Osteoblast (primary cell): ENCODE measurements at regions not wholly inside any gene's neighbourhood (a gene's known extent, or its start where the extent isn't known, plus 50 kb on each side); places are given as distances from the start of the nearest gene placed in this dataset.

Source experiments
- DNase-seq: peaks from one replicate; pipeline ENCODE4 v3.0.0; 2011; ENCODE audit warnings: low spot score, mixed read lengths; ENCODE audit not compliant: insufficient read length; ENCODE audit errors: missing footprints
- H2AFZ ChIP-seq: 2 replicates; pipeline ENCODE4 v1.6.0; 2011; ENCODE audit warnings: mild to moderate bottlenecking, low read length
- H3K27ac ChIP-seq: 2 replicates; pipeline ENCODE4 v1.5.1; 2011; ENCODE audit warnings: mild to moderate bottlenecking, low read depth, low read length, moderate library complexity
- H3K27me3 ChIP-seq: 2 replicates; pipeline ENCODE4 v1.6.0; 2012; ENCODE audit warnings: mild to moderate bottlenecking, control low read depth, inconsistent platforms, low read length, moderate library complexity; ENCODE audit not compliant: insufficient read depth
- H3K36me3 ChIP-seq: 2 replicates; pipeline ENCODE4 v1.5.1; 2011; ENCODE audit warnings: mild to moderate bottlenecking, low read length, control low read depth, moderate library complexity; ENCODE audit not compliant: insufficient read depth
- H3K4me1 ChIP-seq: 2 replicates; pipeline ENCODE4 v1.5.1; 2011; ENCODE audit warnings: mild to moderate bottlenecking, low read length, control low read depth, moderate library complexity; ENCODE audit not compliant: insufficient read depth
- H3K4me2 ChIP-seq: 2 replicates; pipeline ENCODE4 v1.6.0; 2011; ENCODE audit warnings: mild to moderate bottlenecking, low read length; ENCODE audit not compliant: insufficient read depth
- H3K4me3 ChIP-seq: fragments of 200-600 bp; sonication (generic); 3 replicates; pipeline ENCODE4 v1.5.1; 2012; ENCODE audit warnings: mild to moderate bottlenecking, low read length, inconsistent platforms; ENCODE audit not compliant: insufficient read depth
- H3K79me2 ChIP-seq: 2 replicates; pipeline ENCODE4 v1.6.0; 2012; ENCODE audit warnings: mild to moderate bottlenecking, low read length, control low read depth, inconsistent platforms; ENCODE audit not compliant: insufficient read depth
- H3K9me3 ChIP-seq: 2 replicates; pipeline ENCODE4 v1.5.1; 2011; ENCODE audit warnings: low read depth, low read length, control low read depth
- H4K20me1 ChIP-seq: 2 replicates; pipeline ENCODE4 v1.6.0; 2012; ENCODE audit warnings: mild to moderate bottlenecking, low read length, control low read depth; ENCODE audit not compliant: insufficient read depth
- CTCF ChIP-seq: IDR thresholded peaks from 2 replicates; pipeline ENCODE4 v1.5.1; 2011; ENCODE audit warnings: mild to moderate bottlenecking, low read depth, low read length, moderate library complexity; ENCODE audit errors: extremely low read depth

- no peak for DNase-seq
- Histone ChIP-seq H3K4me3 (no peak overlapping the region), H3K27ac (no peak overlapping the region), H3K4me1 (no peaks in the 10 kb centered on the region), H3K36me3 (no peaks in the 10 kb centered on the region), H3K4me2 (no peak overlapping the region), H3K9me3 (peaks cover under 1% of the 10 kb centered on the region), H3K79me2 (no peaks in the 10 kb centered on the region), H3K27me3 (no peaks in the 10 kb centered on the region), H2AFZ (no peak overlapping the region), H4K20me1 (no peaks in the 10 kb centered on the region)
- no peak for TF ChIP-seq CTCF
Observed at GRCh38 chr14:47978871-47979270, 303.5 kb upstream of the MDGA2 start.

GRCh38 chr14:47976139-47976538 lies 300.7 kb upstream of the MDGA2 start:
- H4K20me1 ChIP-seq: no peaks in the 10 kb centered on the region
- no peak for TF ChIP-seq CTCF

GRCh38 chr14:47966076-47966810 lies 290.8 kb upstream of the MDGA2 start:
- TF ChIP-seq CTCF: no peak
- Histone ChIP-seq H2AFZ (no peak overlapping the region), H3K4me3 (no peak overlapping the region), H3K36me3 (no peaks in the 10 kb centered on the region), H3K4me1 (no peaks in the 10 kb centered on the region), H3K4me2 (no peak overlapping the region), H3K79me2 (no peaks in the 10 kb centered on the region), H3K27ac (no peak overlapping the region), H4K20me1 (no peaks in the 10 kb centered on the region), H3K9me3 (no peaks in the 10 kb centered on the region), H3K27me3 (no peaks in the 10 kb centered on the region)
- no peak for DNase-seq

More at GRCh38 chr14:47976139-47976538, 300.7 kb upstream of the MDGA2 start:
- no peaks in the 10 kb centered on the region for H3K79me2 ChIP-seq
- H3K4me3 ChIP-seq: no peak overlapping the region
- H3K27me3 ChIP-seq: no peaks in the 10 kb centered on the region
- no peaks in the 10 kb centered on the region for H3K4me1 ChIP-seq
- H2AFZ ChIP-seq: no peak overlapping the region
- H3K4me2 ChIP-seq: no peak overlapping the region
- DNase-seq: no peak
- no peaks in the 10 kb centered on the region for H3K36me3 ChIP-seq
- no peak overlapping the region for H3K27ac ChIP-seq
- no peaks in the 10 kb centered on the region for H3K9me3 ChIP-seq

- TF ChIP-seq CTCF: no peak
- H3K27ac ChIP-seq: no peak overlapping the region
- no peak overlapping the region for H2AFZ ChIP-seq
- no peaks in the 10 kb centered on the region for H3K9me3 ChIP-seq
- H3K79me2 ChIP-seq: no peaks in the 10 kb centered on the region
- no peaks in the 10 kb centered on the region for H3K36me3 ChIP-seq
- no peak for DNase-seq
- no peaks in the 10 kb centered on the region for H3K27me3 ChIP-seq
- H3K4me3 ChIP-seq: no peak overlapping the region
- no peaks in the 10 kb centered on the region for H3K4me1 ChIP-seq
- no peaks in the 10 kb centered on the region for H4K20me1 ChIP-seq
- no peak overlapping the region for H3K4me2 ChIP-seq
Observed at GRCh38 chr14:47961634-47962033, 286.2 kb upstream of the MDGA2 start.
